Heart left ventricle (tissue), 16 donors: ENCODE measurements at regions not wholly inside any gene's neighbourhood (a gene's known extent, or its start where the extent isn't known, plus 50 kb on each side); places are given as distances from the start of the nearest gene placed in this dataset.

Experiments
- ATAC-seq, 4 donors: fragments of 200-7000 bp; cut with Tn5 transposase; one replicate each; pipeline ENCODE4 v1.9.1; 2020 to 2022; ENCODE audit warnings: moderate library complexity in 4 of 4, mild to moderate bottlenecking in 3 of 4, moderate number of reproducible peaks in 1 of 4
- DNase-seq, 5 donors: peaks; one replicate each; pipeline ENCODE4 v3.0.0-alpha.2; 2020
- H3K27ac ChIP-seq, 12 donors: fragments of 200-600 bp; sonication (generic) in 4 of 12; one replicate each; pipeline versions ENCODE4 v1.5.0 to v1.8.0; 2016 to 2022; ENCODE audit warnings: mild to moderate bottlenecking in 2 of 12
- H3K27me3 ChIP-seq, 9 donors: fragments of 200-600 bp; sonication (generic) in 2 of 9; one replicate each; pipeline versions ENCODE4 v1.5.1 to v1.8.0; 2016 to 2022; ENCODE audit warnings: mild to moderate bottlenecking in 3 of 9
- H3K36me3 ChIP-seq, 9 donors: fragments of 200-600 bp; sonication (generic) in 2 of 9; one replicate each; pipeline versions ENCODE4 v1.5.0 to v1.8.0; 2018 to 2022; ENCODE audit warnings: mild to moderate bottlenecking in 2 of 9
- H3K4me1 ChIP-seq, 12 donors: fragments of 200-600 bp; sonication (generic) in 4 of 12; one replicate each; pipeline versions ENCODE4 v1.5.0 to v1.8.0; 2016 to 2022; ENCODE audit warnings: mild to moderate bottlenecking in 3 of 12
- H3K4me3 ChIP-seq, 12 donors: fragments of 200-600 bp; sonication (generic) in 4 of 12; one replicate each; pipeline versions ENCODE4 v1.5.0 to v1.8.0; 2017 to 2022; ENCODE audit warnings: mild to moderate bottlenecking in 9 of 12, moderate library complexity in 4 of 12
- H3K9me3 ChIP-seq, 12 donors: fragments of 200-600 bp; sonication (generic) in 4 of 12; one replicate each; pipeline versions ENCODE4 v1.5.0 to v1.8.0; 2016 to 2022; ENCODE audit warnings: mild to moderate bottlenecking in 1 of 12
- CTCF ChIP-seq, 12 donors: fragments of 200-600 bp; sonication (generic) in 4 of 12; IDR thresholded peaks; one replicate each; pipeline versions ENCODE4 v1.5.0 to v1.8.0; 2018 to 2022; ENCODE audit warnings: antibody characterized with exemption in 12 of 12, mild to moderate bottlenecking in 5 of 12
- POLR2A ChIP-seq, 2 donors: fragments of 450-650 bp; IDR thresholded peaks; one replicate each; pipeline ENCODE4 v1.6.1; 2017; ENCODE audit warnings: antibody characterized with exemption in 2 of 2, mild to moderate bottlenecking in 2 of 2, moderate library complexity in 2 of 2
- WGBS, 4 donors: extraction: QIAGEN DNeasy Blood & Tissue Kit in 2 of 4; methylation state at CpG; one replicate each; pipeline versions ENCODE4 v1.1.5 to v1.1.7; 2013 to 2018; 5-methylcytosine and 5-hydroxymethylcytosine counted together
- intact Hi-C, 10 donors: fragments of 100-400 bp; cut with DNase I; formaldehyde crosslinking; loops; one replicate each; pipeline versions ENCODE4 v1.11.1 to v1.14.2; 2022
- donor health status: ischemic (EF 13 %, LVEDD 7.1; RV severe dilation, severe dysfunction).
- donor health status: healthy with polysubstance abuse.
- donor health status: DM: no; HTN: yes; CAD: no.
- donor health status: DM: no; HTN: no; CAD: no.
- donor health status: ischemic (EF 25% LVEDD 6.9; RV normal size, moderate dysfunction).
- donor health status: ischemic (EF 25% LVEDD 5.7; RV mildly dilated, moderate dysfunction).
- donor health status: healthy.
- donor health status: DM: yes; HTN: yes; CAD: no.
- donor health status: ischemic (EF 35%, LVEDD 5.7; RV mildly dilated, moderate dysfunction).
- donor health status: nonischemic (EF 11% LVEDD 7.7; RV severe dilation, severe dysfunction).
- donor health status: DM: yes; HTN: yes; CAD: no.
- donor health status: PGD.
- donor health status: ischemic (EF 29% LVEDD 5.4; RV normal size, mild dysfunction).
- donor health status: nonischemic (EF 23%, LVEDD 6.1; RV moderate dilation, normal function).

- intact Hi-C loops = loop anchor here in 5 of 10 donors (2.0 to 5.0 kb wide), 3 partner anchors 37 to 128 kb away; no protein-coding TSS in a partner anchor
- ATAC-seq = peak in 3 of 4 donors; percentile 24 to 40 (median 31)
- H3K4me3 ChIP-seq = no peak overlapping the region
Measured at GRCh38 chr6:56714273-56714672, 71.6 kb upstream of the DST start.

GRCh38 chr6:56713254-56713672 is 70.6 kb upstream of the DST start:
- TF ChIP-seq POLR2A (IDR thresholded peaks at IDR 0.05) = no peak
- Histone ChIP-seq H3K4me3 (no peak overlapping the region), H3K36me3 (no peaks in the 10 kb centered on the region), H3K9me3 (no peaks in the 10 kb centered on the region), H3K27ac (peak overlapping the region in 11 of 12 donors; percentile 31 to 66 (median 55)), H3K4me1 (peaks cover 0 to 57% (median 36%) of the 10 kb centered on the region in 12 donors), H3K27me3 (no peaks in the 10 kb centered on the region)
- intact Hi-C loops = loop anchor here in 4 of 10 donors (5.0 kb wide), 2 partner anchors 44 to 129 kb away; no protein-coding TSS in a partner anchor
- DNase-seq (peak in 2 of 5 donors; percentile 39 to 55), ATAC-seq (peak; percentile 67 to 93 (median 86))
- whole genome bisulfite sequencing, 4 donors = 22 to 30% (median 25%) methylated on average over 3 of the region's 3 CpGs

More at GRCh38 chr6:56714273-56714672, 71.6 kb upstream of the DST start:
- Histone ChIP-seq H3K4me1 (peaks cover 0 to 51% (median 34%) of the 10 kb centered on the region in 12 donors), H3K27ac (peak overlapping the region in 11 of 12 donors; percentile 11 to 66 (median 56)), H3K36me3 (no peaks in the 10 kb centered on the region), H3K9me3 (no peaks in the 10 kb centered on the region), H3K27me3 (no peaks in the 10 kb centered on the region)
- WGBS, 4 donors = 39 to 75% (median 44%) methylated on average over 1 of the region's 1 CpG
- no peak for DNase-seq
- TF ChIP-seq POLR2A (IDR thresholded peaks at IDR 0.05) (no peak), CTCF (IDR thresholded peaks at IDR 0.05) (peak in 1 of 12 donors; percentile 17)

GRCh38 chr6:56710967-56711366 is 68.3 kb upstream of the DST start:
- DNase-seq = no peak
- peak overlapping the region in 1 of 12 donors; percentile 20 for H3K27ac ChIP-seq
- H3K4me3 ChIP-seq = no peak overlapping the region
- no peaks in the 10 kb centered on the region for H3K36me3 ChIP-seq
- no peaks in the 10 kb centered on the region for H3K9me3 ChIP-seq
- intact Hi-C loops = loop anchor here in 4 of 10 donors (2.0 to 5.0 kb wide), 3 partner anchors 46 to 140 kb away; no protein-coding TSS in a partner anchor
- no peaks in the 10 kb centered on the region for H3K27me3 ChIP-seq
- H3K4me1 ChIP-seq = peaks cover 0 to 68% (median 43%) of the 10 kb centered on the region in 12 donors
- no peak for ATAC-seq
- 95 to 98% (median 97%) methylated on average over 1 of the region's 1 CpG for WGBS, 4 donors
- TF ChIP-seq POLR2A (IDR thresholded peaks at IDR 0.05) = no peak
- no peak for TF ChIP-seq CTCF (IDR thresholded peaks at IDR 0.05)

- Histone ChIP-seq H3K4me3 (no peak overlapping the region), H3K4me1 (peaks cover 0 to 55% (median 31%) of the 10 kb centered on the region in 12 donors), H3K9me3 (no peaks in the 10 kb centered on the region), H3K36me3 (no peaks in the 10 kb centered on the region), H3K27me3 (no peaks in the 10 kb centered on the region), H3K27ac (peak overlapping the region in 1 of 12 donors; percentile 65)
- ATAC-seq (no peak), DNase-seq (no peak)
- intact Hi-C loops = loop anchor here (1.0 to 5.0 kb wide), 6 partner anchors 48 to 143 kb away; no protein-coding TSS in a partner anchor
- TF ChIP-seq CTCF (IDR thresholded peaks at IDR 0.05) (no peak), POLR2A (IDR thresholded peaks at IDR 0.05) (no peak)
- WGBS, 4 donors = 88 to 95% (median 89%) methylated on average over 4 of the region's 4 CpGs
Measured at GRCh38 chr6:56709650-56710049, 67.0 kb upstream of the DST start.
